Natural killer cell treated with Interleukin-12 subunit alpha and Interleukin-12 subunit beta and Interleukin-15 and Interleukin-18, amount 100 ng/mL, for 72 hours (primary cell): ENCODE measurements at regions not wholly inside any gene's neighbourhood (a gene's known extent, or its start where the extent isn't known, plus 50 kb on each side); places are given as distances from the start of the nearest gene placed in this dataset.

Experiments used
- ATAC-seq, 2 donors: fragments of 150-1000 bp; cut with Tn5 transposase in 1 of 2; sonication (Bioruptor Pico), chemical (Tn5 transposase) in 1 of 2; 2 replicates each; pipeline ENCODE4 v1.10.0; 2021
- DNase-seq: peaks from one replicate; pipeline ENCODE4 v3.0.0; 2022; ENCODE audit warnings: low spot score
- H3K27ac Mint-ChIP-seq, 2 donors: 1 replicate in 1 of 2; 2 replicates in 1 of 2; pipeline ENCODE4 v1.8.0; 2022; ENCODE audit warnings: mixed read lengths in 2 of 2, mild to moderate bottlenecking in 1 of 2, moderate library complexity in 1 of 2
- H3K27me3 Mint-ChIP-seq, 2 donors: 1 replicate in 1 of 2; 2 replicates in 1 of 2; pipeline ENCODE4 v1.8.0; 2022; ENCODE audit warnings: mixed read lengths in 2 of 2
- H3K36me3 Mint-ChIP-seq: one replicate; pipeline ENCODE4 v1.8.0; 2022; ENCODE audit warnings: mixed read lengths
- H3K4me1 Mint-ChIP-seq, 2 donors: 1 replicate in 1 of 2; 2 replicates in 1 of 2; pipeline ENCODE4 v1.8.0; 2022; ENCODE audit warnings: low read depth in 2 of 2, mixed read lengths in 2 of 2, mild to moderate bottlenecking in 1 of 2
- H3K4me3 Mint-ChIP-seq: one replicate; pipeline ENCODE4 v1.8.0; 2022; ENCODE audit warnings: mixed read lengths
- H3K9me3 Mint-ChIP-seq: 2 replicates; pipeline ENCODE4 v1.8.0; 2022; ENCODE audit warnings: mixed read lengths

- Mint-ChIP-seq H3K9me3 (peaks cover 3% of the 10 kb centered on the region), H3K4me3 (no peak overlapping the region), H3K4me1 (no peaks in the 10 kb centered on the region), H3K27me3 (peaks cover 27 to 41% of the 10 kb centered on the region in 2 donors), H3K27ac (no peak overlapping the region), H3K36me3 (no peaks in the 10 kb centered on the region)
- no peak for ATAC-seq
- no peak for DNase-seq
Observed at GRCh38 chr16:52976539-52977167, 76.0 kb downstream of the CHD9NB start.

- Mint-ChIP-seq H3K9me3 (peaks cover 3% of the 10 kb centered on the region), H3K4me3 (no peak overlapping the region), H3K36me3 (no peaks in the 10 kb centered on the region)
Observed at GRCh38 chr16:52967744-52968143, 85.0 kb downstream of the CHD9NB start.

GRCh38 chr16:52964290-52964689, 88.4 kb downstream of the CHD9NB start:
- no peak for DNase-seq
- no peak for ATAC-seq
- no peaks in the 10 kb centered on the region for H3K4me1 Mint-ChIP-seq
- no peaks in the 10 kb centered on the region for H3K36me3 Mint-ChIP-seq
- no peaks in the 10 kb centered on the region for H3K9me3 Mint-ChIP-seq
- peaks cover 15 to 22% of the 10 kb centered on the region in 2 donors for H3K27me3 Mint-ChIP-seq
- H3K27ac Mint-ChIP-seq, result no peak overlapping the region
- no peak overlapping the region for H3K4me3 Mint-ChIP-seq

More at GRCh38 chr16:52967744-52968143, 85.0 kb downstream of the CHD9NB start:
- Mint-ChIP-seq H3K27ac (no peak overlapping the region), H3K4me1 (no peaks in the 10 kb centered on the region), H3K27me3 (peaks cover 18 to 25% of the 10 kb centered on the region in 2 donors)
- ATAC-seq, result no peak
- DNase-seq, result no peak

GRCh38 chr16:52963855-52964242, 88.8 kb downstream of the CHD9NB start:
- H3K4me1 Mint-ChIP-seq, result no peaks in the 10 kb centered on the region
- no peaks in the 10 kb centered on the region for H3K36me3 Mint-ChIP-seq
- peaks cover 16 to 22% of the 10 kb centered on the region in 2 donors for H3K27me3 Mint-ChIP-seq
- no peaks in the 10 kb centered on the region for H3K9me3 Mint-ChIP-seq
- ATAC-seq (no peak), DNase-seq (no peak)
- no peak overlapping the region for H3K27ac Mint-ChIP-seq
- H3K4me3 Mint-ChIP-seq, result no peak overlapping the region

GRCh38 chr16:52963212-52963854, 89.4 kb downstream of the CHD9NB start:
- ATAC-seq (no peak), DNase-seq (no peak)
- Mint-ChIP-seq H3K4me3 (no peak overlapping the region), H3K27ac (no peak overlapping the region), H3K4me1 (no peaks in the 10 kb centered on the region), H3K9me3 (no peaks in the 10 kb centered on the region), H3K27me3 (peaks cover 16 to 20% of the 10 kb centered on the region in 2 donors), H3K36me3 (no peaks in the 10 kb centered on the region)

- Mint-ChIP-seq H3K36me3 (no peaks in the 10 kb centered on the region), H3K4me1 (no peaks in the 10 kb centered on the region), H3K9me3 (no peaks in the 10 kb centered on the region), H3K27ac (no peak overlapping the region), H3K4me3 (no peak overlapping the region), H3K27me3 (peaks cover 10 to 30% of the 10 kb centered on the region in 2 donors)
- no peak for DNase-seq
- no peak for ATAC-seq
Observed at GRCh38 chr16:52958951-52959350, 93.7 kb downstream of the CHD9NB start.

GRCh38 chr16:52957199-52957598, 95.5 kb downstream of the CHD9NB start:
- Mint-ChIP-seq H3K4me1 (no peaks in the 10 kb centered on the region), H3K9me3 (no peaks in the 10 kb centered on the region), H3K27ac (no peak overlapping the region), H3K36me3 (no peaks in the 10 kb centered on the region), H3K4me3 (no peak overlapping the region), H3K27me3 (peaks cover 12 to 25% of the 10 kb centered on the region in 2 donors)
- DNase-seq (no peak), ATAC-seq (no peak)

- DNase-seq (no peak), ATAC-seq (no peak)
- Mint-ChIP-seq H3K36me3 (no peaks in the 10 kb centered on the region), H3K27me3 (peaks cover 7 to 21% of the 10 kb centered on the region in 2 donors), H3K4me3 (no peak overlapping the region), H3K4me1 (no peaks in the 10 kb centered on the region), H3K9me3 (no peaks in the 10 kb centered on the region), H3K27ac (no peak overlapping the region)
Observed at GRCh38 chr16:52956044-52956443, 96.7 kb downstream of the CHD9NB start.

- Mint-ChIP-seq H3K4me3 (no peak overlapping the region), H3K27ac (no peak overlapping the region), H3K36me3 (no peaks in the 10 kb centered on the region), H3K4me1 (no peaks in the 10 kb centered on the region), H3K9me3 (no peaks in the 10 kb centered on the region), H3K27me3 (peaks cover 11 to 37% of the 10 kb centered on the region in 2 donors)
- ATAC-seq (no peak), DNase-seq (no peak)
Observed at GRCh38 chr16:52953215-52953614, 99.5 kb downstream of the CHD9NB start.

- no peaks in the 10 kb centered on the region for H3K9me3 Mint-ChIP-seq
- H3K27me3 Mint-ChIP-seq, result peaks cover 11 to 28% of the 10 kb centered on the region in 2 donors
- H3K36me3 Mint-ChIP-seq, result peaks cover under 1% of the 10 kb centered on the region
- ATAC-seq (no peak), DNase-seq (no peak)
- H3K27ac Mint-ChIP-seq, result no peak overlapping the region
- H3K4me1 Mint-ChIP-seq, result no peaks in the 10 kb centered on the region
- H3K4me3 Mint-ChIP-seq, result no peak overlapping the region
Observed at GRCh38 chr16:52948946-52949345, 103.8 kb downstream of the CHD9NB start.

- H3K27ac Mint-ChIP-seq, result no peak overlapping the region
- H3K36me3 Mint-ChIP-seq, result no peaks in the 10 kb centered on the region
- no peak overlapping the region for H3K4me3 Mint-ChIP-seq
- DNase-seq (no peak), ATAC-seq (no peak)
- H3K4me1 Mint-ChIP-seq, result no peaks in the 10 kb centered on the region
- H3K9me3 Mint-ChIP-seq, result no peaks in the 10 kb centered on the region
- peaks cover 0 to 3% of the 10 kb centered on the region in 2 donors for H3K27me3 Mint-ChIP-seq
Observed at GRCh38 chr16:52932321-52932720, 120.4 kb downstream of the CHD9NB start.

GRCh38 chr16:52929478-52930400, 123.0 kb downstream of the CHD9NB start:
- Mint-ChIP-seq H3K4me1 (no peaks in the 10 kb centered on the region), H3K9me3 (no peaks in the 10 kb centered on the region), H3K4me3 (no peak overlapping the region), H3K27me3 (peaks cover 5 to 13% of the 10 kb centered on the region in 2 donors), H3K27ac (no peak overlapping the region), H3K36me3 (no peaks in the 10 kb centered on the region)
- DNase-seq, result no peak
- ATAC-seq, result no peak

- Mint-ChIP-seq H3K27ac (no peak overlapping the region), H3K4me3 (no peak overlapping the region), H3K27me3 (peaks cover 9 to 19% of the 10 kb centered on the region in 2 donors), H3K36me3 (no peaks in the 10 kb centered on the region), H3K9me3 (no peaks in the 10 kb centered on the region), H3K4me1 (no peaks in the 10 kb centered on the region)
- no peak for ATAC-seq
- DNase-seq, result no peak
Observed at GRCh38 chr16:52928955-52929354, 123.7 kb downstream of the CHD9NB start.

- H3K9me3 Mint-ChIP-seq, result no peaks in the 10 kb centered on the region
- peaks cover 8 to 42% of the 10 kb centered on the region in 2 donors for H3K27me3 Mint-ChIP-seq
- no peaks in the 10 kb centered on the region for H3K36me3 Mint-ChIP-seq
- ATAC-seq (no peak), DNase-seq (no peak)
- H3K4me3 Mint-ChIP-seq, result no peak overlapping the region
- H3K4me1 Mint-ChIP-seq, result no peaks in the 10 kb centered on the region
- H3K27ac Mint-ChIP-seq, result no peak overlapping the region
Observed at GRCh38 chr16:52925143-52925542, 127.6 kb downstream of the CHD9NB start.
